NCI-H82 treated with DMSO at 0.1 percent for 48 hours (cell line): ENCODE measurements at regions not wholly inside any gene's neighbourhood (a gene's known extent, or its start where the extent isn't known, plus 50 kb on each side); places are given as distances from the start of the nearest gene placed in this dataset.
"Not testable (repeated sequence)": the region's sequence is repeated elsewhere in the genome, so short reads cannot be mapped to it uniquely, and the experiment has no call there.

Source experiments
- DNase-seq: peaks from one replicate; lab custom pipeline; 2025; ENCODE audit not compliant: unreplicated experiment; lab: John Stamatoyannopoulos, UW

GRCh38 chr3:73176941-73177340 is 115.5 kb downstream of the EBLN2 start:
- peak; percentile 34 for DNase-seq

- DNase-seq: no peak
These were observed 116.4 kb downstream of the EBLN2 start for GRCh38 chr3:73177827-73178226.

GRCh38 chr3:73179601-73180000 is 118.1 kb downstream of the EBLN2 start:
- no peak for DNase-seq

GRCh38 chr3:73186741-73187140 is 125.3 kb downstream of the EBLN2 start:
- DNase-seq: no peak

- DNase-seq: no peak
These were observed 125.9 kb downstream of the EBLN2 start for GRCh38 chr3:73187328-73187727.

GRCh38 chr3:73188707-73189106 is 127.2 kb downstream of the EBLN2 start:
- peak; percentile 84 for DNase-seq

GRCh38 chr3:73192036-73192738 is 130.7 kb downstream of the EBLN2 start:
- peak; percentile 27 for DNase-seq

- DNase-seq: not testable (repeated sequence)
These were observed 132.5 kb downstream of the EBLN2 start for GRCh38 chr3:73193943-73194342.

- DNase-seq: no peak
These were observed 135.7 kb downstream of the EBLN2 start for GRCh38 chr3:73197187-73197586.

- no peak for DNase-seq
These were observed 141.6 kb downstream of the EBLN2 start for GRCh38 chr3:73203101-73203500.

- DNase-seq: no peak
These were observed 142.2 kb downstream of the EBLN2 start for GRCh38 chr3:73203633-73204032.

GRCh38 chr3:73204841-73205240 is 143.4 kb downstream of the EBLN2 start:
- DNase-seq: no peak

- no peak for DNase-seq
These were observed 144.6 kb downstream of the EBLN2 start for GRCh38 chr3:73206030-73206429.

GRCh38 chr3:73207946-73208440 is 146.5 kb downstream of the EBLN2 start:
- no peak for DNase-seq

- DNase-seq: no peak
These were observed 149.3 kb downstream of the EBLN2 start for GRCh38 chr3:73210759-73211158.

- DNase-seq: no peak
These were observed 151.2 kb downstream of the EBLN2 start for GRCh38 chr3:73212683-73213082.

GRCh38 chr3:73213896-73214295 is 152.4 kb downstream of the EBLN2 start:
- DNase-seq: no peak

GRCh38 chr3:73214846-73215245 is 153.4 kb downstream of the EBLN2 start:
- no peak for DNase-seq

- DNase-seq: no peak
These were observed 153.8 kb downstream of the EBLN2 start for GRCh38 chr3:73215281-73215680.

- DNase-seq: no peak
These were observed 154.4 kb downstream of the EBLN2 start for GRCh38 chr3:73215901-73216300.

- no peak for DNase-seq
These were observed 154.9 kb downstream of the EBLN2 start for GRCh38 chr3:73216310-73216709.

GRCh38 chr3:73222126-73222525 is 160.7 kb downstream of the EBLN2 start:
- no peak for DNase-seq
